GM06990 (cell line): ENCODE measurements at regions not wholly inside any gene's neighbourhood (a gene's known extent, or its start where the extent isn't known, plus 50 kb on each side); places are given as distances from the start of the nearest gene placed in this dataset.

Experiments
- DNase-seq: peaks from one replicate; pipeline ENCODE4 v3.0.0-alpha.2; 2011; ENCODE audit not compliant: insufficient read length; ENCODE audit errors: extremely low read depth
- H3K27me3 ChIP-seq: replicated peaks from 2 replicates; pipeline ENCODE4 v1.6.0; 2011; ENCODE audit warnings: low read length; ENCODE audit not compliant: control insufficient read depth, insufficient read depth
- H3K36me3 ChIP-seq: 2 replicates; pipeline ENCODE4 v1.5.1; 2011; ENCODE audit warnings: low read length; ENCODE audit not compliant: control insufficient read depth, insufficient read depth
- H3K4me3 ChIP-seq: replicated peaks from 2 replicates; pipeline ENCODE4 v1.5.1; 2011; ENCODE audit warnings: low read depth, mild to moderate bottlenecking, control low read depth, low read length
- CTCF ChIP-seq: IDR thresholded peaks from 2 replicates; pipeline ENCODE4 v1.5.1; 2011; ENCODE audit warnings: low read length, control low read depth, mild to moderate bottlenecking, inconsistent platforms; ENCODE audit not compliant: insufficient read depth, poor library complexity, severe bottlenecking

- Histone ChIP-seq H3K36me3 (no peaks in the 10 kb centered on the region), H3K27me3 (no peaks in the 10 kb centered on the region), H3K4me3 (no peak overlapping the region)
- no peak for TF ChIP-seq CTCF
- no peak for DNase-seq
Observed at GRCh38 chr6:19463250-19463649, 373.9 kb upstream of the ID4 start.

- Histone ChIP-seq H3K27me3 (no peaks in the 10 kb centered on the region), H3K36me3 (no peaks in the 10 kb centered on the region), H3K4me3 (no peak overlapping the region)
- DNase-seq, result no peak
- no peak for TF ChIP-seq CTCF
Observed at GRCh38 chr6:19463925-19464324, 373.2 kb upstream of the ID4 start.

GRCh38 chr6:19465256-19465655 lies 371.9 kb upstream of the ID4 start:
- Histone ChIP-seq H3K4me3 (no peak overlapping the region), H3K36me3 (no peaks in the 10 kb centered on the region), H3K27me3 (no peaks in the 10 kb centered on the region)
- no peak for DNase-seq
- no peak for TF ChIP-seq CTCF

GRCh38 chr6:19465760-19466159 lies 371.4 kb upstream of the ID4 start:
- H3K27me3 ChIP-seq, result no peaks in the 10 kb centered on the region
- no peak for TF ChIP-seq CTCF
- H3K36me3 ChIP-seq, result no peaks in the 10 kb centered on the region
- no peak for DNase-seq
- no peak overlapping the region for H3K4me3 ChIP-seq

- H3K36me3 ChIP-seq, result no peaks in the 10 kb centered on the region
- no peak for TF ChIP-seq CTCF
- H3K4me3 ChIP-seq, result no peak overlapping the region
- DNase-seq, result no peak
- H3K27me3 ChIP-seq, result no peaks in the 10 kb centered on the region
Observed at GRCh38 chr6:19470333-19470732, 366.8 kb upstream of the ID4 start.

GRCh38 chr6:19472153-19472552 lies 365.0 kb upstream of the ID4 start:
- TF ChIP-seq CTCF, result no peak
- no peak for DNase-seq
- no peak overlapping the region for H3K4me3 ChIP-seq

More at GRCh38 chr6:19472153-19472552, 365.0 kb upstream of the ID4 start:
- no peaks in the 10 kb centered on the region for H3K36me3 ChIP-seq
- H3K27me3 ChIP-seq, result no peaks in the 10 kb centered on the region
